H1 (cell line): ENCODE measurements at regions not wholly inside any gene's neighbourhood (a gene's known extent, or its start where the extent isn't known, plus 50 kb on each side); places are given as distances from the start of the nearest gene placed in this dataset.
A peak's percentile ranks its signal among the peaks of the same experiment; 100 is the strongest.

Experiments
- CTCF ChIA-PET: fragments of 300-600 bp; sonication (Branson Sonifier 250); formaldehyde crosslinking; loops from one replicate; lab custom pipeline; 2021; ENCODE audit not compliant: partially characterized antibody; lab: Charles Lee
- POLR2A ChIA-PET: fragments of 300-600 bp; sonication (Branson Sonifier 250); formaldehyde crosslinking; loops from one replicate; lab custom pipeline; 2021; ENCODE audit warnings: inconsistent platforms; ENCODE audit not compliant: partially characterized antibody; lab: Charles Lee
- DNase-seq, 2 experiments: peaks; one replicate each; pipeline versions ENCODE4 v3.0.0 to v3.0.0-alpha.2; 2010 to 2022; ENCODE audit warnings: low spot score in 2 of 2, low read depth in 1 of 2, mixed read lengths in 1 of 2
- FAIRE-seq: peaks from 2 replicates; lab custom pipeline; 2011; peaks lifted over from hg19 to GRCh38; lab: Jason Lieb, UNC
- H2AFZ ChIP-seq: 2 replicates; pipeline ENCODE4 v1.8.1; 2012; ENCODE audit warnings: low read length, inconsistent platforms
- H2AK5ac ChIP-seq: 2 replicates; pipeline ENCODE4 v1.6.1; 2013; ENCODE audit warnings: low read depth, low read length
- H2BK120ac ChIP-seq: replicated peaks from 2 replicates; pipeline ENCODE3; 2013; ENCODE audit warnings: low read depth, low read length, inconsistent platforms
- H2BK12ac ChIP-seq: 2 replicates; pipeline ENCODE4 v1.6.1; 2013; ENCODE audit warnings: low read depth, low read length
- H2BK15ac ChIP-seq: 2 replicates; pipeline ENCODE4 v1.6.1; 2013; ENCODE audit warnings: low read length
- H2BK20ac ChIP-seq: 2 replicates; pipeline ENCODE4 v1.6.1; 2013; ENCODE audit warnings: low read length
- H2BK5ac ChIP-seq: 2 replicates; pipeline ENCODE4 v1.6.1; 2013; ENCODE audit warnings: low read depth, low read length
- H3K14ac ChIP-seq: 2 replicates; pipeline ENCODE4 v1.6.1; 2013; ENCODE audit warnings: inconsistent platforms; ENCODE audit not compliant: insufficient read length
- H3K18ac ChIP-seq: 2 replicates; pipeline ENCODE4 v1.6.1; 2013; ENCODE audit warnings: low read length; ENCODE audit errors: extremely low read depth
- H3K23ac ChIP-seq: 2 replicates; pipeline ENCODE4 v1.6.1; 2013; ENCODE audit warnings: inconsistent platforms; ENCODE audit not compliant: insufficient read length
- H3K23me2 ChIP-seq: 2 replicates; pipeline ENCODE4 v1.6.1; 2013; ENCODE audit warnings: low read depth, low read length
- H3K27ac ChIP-seq: 2 replicates; pipeline ENCODE4 v1.6.1; 2011; ENCODE audit warnings: low read depth, low read length, inconsistent platforms
- H3K27me3 ChIP-seq, 4 experiments: replicated peaks in 1 of 4; 1 replicate in 1 of 4; 2 replicates in 3 of 4; pipeline versions ENCODE4 v1.6.1 to v1.8.1; 2011 to 2013; ENCODE audit warnings: low read length in 3 of 4, mild to moderate bottlenecking in 3 of 4, inconsistent platforms in 2 of 4, mixed read lengths in 2 of 4, moderate library complexity in 1 of 4; ENCODE audit not compliant: control insufficient read depth in 3 of 4, insufficient read depth in 3 of 4; ENCODE audit errors: extremely low read depth in 1 of 4
- H3K36me3 ChIP-seq, 4 experiments: 2 replicates each; pipeline versions ENCODE4 v1.6.1 to v1.8.1; 2011 to 2013; ENCODE audit warnings: mild to moderate bottlenecking in 4 of 4, low read length in 3 of 4, moderate library complexity in 2 of 4, control low read depth in 1 of 4, inconsistent platforms in 1 of 4; ENCODE audit not compliant: insufficient read depth in 4 of 4, control insufficient read depth in 2 of 4
- H3K4ac ChIP-seq: replicated peaks from 2 replicates; pipeline ENCODE3; 2013; ENCODE audit warnings: low read length, low read depth, mixed read lengths, inconsistent platforms; ENCODE audit not compliant: insufficient read length
- H3K4me1 ChIP-seq, 4 experiments: replicated peaks in 1 of 4; 1 replicate in 1 of 4; 2 replicates in 3 of 4; pipeline versions ENCODE4 v1.6.1 to v1.8.1; 2011 to 2013; ENCODE audit warnings: low read length in 3 of 4, inconsistent platforms in 2 of 4, mixed read lengths in 1 of 4; ENCODE audit not compliant: insufficient read depth in 4 of 4, control insufficient read depth in 3 of 4
- H3K4me2 ChIP-seq, 2 experiments: 2 replicates each; pipeline versions ENCODE4 v1.6.1 to v1.8.1; 2011 to 2013; ENCODE audit warnings: low read depth in 2 of 2, low read length in 2 of 2, control low read depth in 1 of 2, inconsistent platforms in 1 of 2, mild to moderate bottlenecking in 1 of 2; ENCODE audit not compliant: insufficient read depth in 1 of 2
- H3K4me3 ChIP-seq, 4 experiments: fragments of 200-600, 300-600 bp in 1 of 4; sonication (generic), shearing (Covaris generic), sonication (Bioruptor Twin) in 1 of 4; 2 replicates each; pipeline versions ENCODE4 v1.5.1 to v1.8.1; 2011 to 2016; ENCODE audit warnings: low read length in 4 of 4, low read depth in 3 of 4, control low read depth in 2 of 4, inconsistent platforms in 2 of 4, mild to moderate bottlenecking in 2 of 4, mixed read lengths in 1 of 4, moderate library complexity in 1 of 4; ENCODE audit not compliant: insufficient read depth in 2 of 4; ENCODE audit errors: extremely low read depth in 1 of 4
- H3K56ac ChIP-seq: replicated peaks from 2 replicates; pipeline ENCODE3; 2013; ENCODE audit warnings: low read depth, mild to moderate bottlenecking, mixed read lengths, low read length, inconsistent platforms; ENCODE audit not compliant: insufficient read length
- H3K79me1 ChIP-seq: 2 replicates; pipeline ENCODE4 v1.6.1; 2013; ENCODE audit warnings: low read depth, low read length, control low read depth
- H3K79me2 ChIP-seq, 2 experiments: 2 replicates each; pipeline versions ENCODE4 v1.6.1 to v1.8.1; 2012 to 2013; ENCODE audit warnings: low read length in 2 of 2, mild to moderate bottlenecking in 2 of 2, inconsistent platforms in 1 of 2; ENCODE audit not compliant: insufficient read depth in 2 of 2, control insufficient read depth in 1 of 2
- H3K9ac ChIP-seq, 4 experiments: replicated peaks in 1 of 4; 1 replicate in 1 of 4; 2 replicates in 3 of 4; pipeline versions ENCODE4 v1.6.1 to v1.8.1; 2011 to 2013; ENCODE audit warnings: low read depth in 3 of 4, low read length in 3 of 4, control low read depth in 2 of 4, mild to moderate bottlenecking in 2 of 4, moderate library complexity in 2 of 4, inconsistent platforms in 1 of 4; ENCODE audit errors: extremely low read depth in 1 of 4
- H3K9me3 ChIP-seq, 2 experiments: 2 replicates each; pipeline versions ENCODE4 v1.6.1 to v1.8.1; 2012 to 2013; ENCODE audit warnings: mild to moderate bottlenecking in 2 of 2, moderate library complexity in 2 of 2, control low read depth in 1 of 2, inconsistent platforms in 1 of 2, low read depth in 1 of 2, low read length in 1 of 2, mixed read lengths in 1 of 2; ENCODE audit not compliant: insufficient read depth in 2 of 2
- H4K20me1 ChIP-seq, 2 experiments: replicated peaks in 1 of 2; 2 replicates each; pipeline versions ENCODE3 to v1.8.1; 2011 to 2013; ENCODE audit warnings: inconsistent platforms in 2 of 2, low read length in 2 of 2, mild to moderate bottlenecking in 1 of 2; ENCODE audit not compliant: insufficient read depth in 2 of 2, control insufficient read depth in 1 of 2
- H4K5ac ChIP-seq: 2 replicates; pipeline ENCODE4 v1.6.1; 2013; ENCODE audit warnings: low read length, low read depth, mixed read lengths, inconsistent platforms; ENCODE audit not compliant: insufficient read length
- H4K8ac ChIP-seq: 2 replicates; pipeline ENCODE4 v1.8.0; 2013; ENCODE audit warnings: mild to moderate bottlenecking, moderate library complexity, low read length, inconsistent platforms; ENCODE audit not compliant: insufficient read depth; ENCODE audit errors: extremely low read depth
- H4K91ac ChIP-seq: replicated peaks from 2 replicates; pipeline ENCODE3; 2013; ENCODE audit warnings: low read length, mixed read lengths, inconsistent platforms; ENCODE audit not compliant: insufficient read length
- CEBPB ChIP-seq: IDR thresholded peaks from 2 replicates; pipeline ENCODE4 v1.6.1; 2012; ENCODE audit warnings: low read depth, low read length
- EP300 ChIP-seq, 2 experiments: IDR thresholded peaks; 1 replicate in 1 of 2; 2 replicates in 1 of 2; pipeline ENCODE4 v1.6.1; 2011 to 2012; ENCODE audit warnings: low read depth in 2 of 2, low read length in 2 of 2, mild to moderate bottlenecking in 2 of 2, borderline replicate concordance in 1 of 2, inconsistent platforms in 1 of 2, moderate library complexity in 1 of 2
- SIX5 ChIP-seq: IDR thresholded peaks from 2 replicates; pipeline ENCODE4 v1.6.1; 2011; ENCODE audit warnings: mild to moderate bottlenecking, low read depth, low read length
- WGBS, 2 experiments: shearing (Covaris generic) in 1 of 2; methylation state at CpG; one replicate each; pipeline versions ENCODE4 v1.1.6 to v1.1.7; 2013 to 2015; ENCODE audit warnings: low lambda C conversion rate in 2 of 2, mixed read lengths in 2 of 2, inconsistent platforms in 1 of 2, low coverage in 1 of 2, missing lambda C conversion rate in 1 of 2; ENCODE audit not compliant: insufficient replicate concordance in 2 of 2, insufficient coverage in 1 of 2, insufficient read length in 1 of 2; ENCODE audit errors: extremely low coverage in 1 of 2, missing lambda C conversion rate in 1 of 2; 5-methylcytosine and 5-hydroxymethylcytosine counted together

- Histone ChIP-seq H3K79me2 (no peaks in the 10 kb centered on the region), H2BK12ac (no peak overlapping the region), H3K14ac (no peak overlapping the region), H3K27ac (no peak overlapping the region), H3K18ac (no peak overlapping the region), H3K27me3 (no peaks in the 10 kb centered on the region), H2BK120ac (no peak overlapping the region)
- POLR2A ChIA-PET, result no interaction called here
- CTCF ChIA-PET, result no interaction called here
- TF ChIP-seq CEBPB (no peak), SIX5 (no peak), EP300 (IDR thresholded peaks at IDR 0.05; ENCODE audit: borderline replicate concordance in 1 of 2, low read depth in 2 of 2, low read length in 2 of 2) (no peak)
- TF ChIP-seq, all 59 proteins: peak for 0
- H2AFZ ChIP-seq, result peak overlapping the region; percentile 81; the same call in 1 of the 2 replicates
- H3K9me3 ChIP-seq, result no peaks in the 10 kb centered on the region
- no peak overlapping the region for H3K23ac ChIP-seq
- DNase-seq (no peak), FAIRE-seq (no peak)
- no peak overlapping the region for H3K4ac ChIP-seq
- H3K4me2 ChIP-seq, result no peak overlapping the region
- no peaks in the 10 kb centered on the region for H3K36me3 ChIP-seq
- H2BK15ac ChIP-seq, result no peak overlapping the region
- no peaks in the 10 kb centered on the region for H3K23me2 ChIP-seq
- no peaks in the 10 kb centered on the region for H4K20me1 ChIP-seq
- H4K5ac ChIP-seq, result no peak overlapping the region
- H2AK5ac ChIP-seq, result no peak overlapping the region
- H4K8ac ChIP-seq, result no peak overlapping the region
- no peak overlapping the region for H3K9ac ChIP-seq
- no peak overlapping the region for H4K91ac ChIP-seq
- peaks cover 0 to 4% (median 1%) of the 10 kb centered on the region in 4 experiments; a peak in 1 of 7 replicates for H3K4me1 ChIP-seq
- 90% methylated on average over 6 of the region's 6 CpGs; no CpG with 5 or more reads in 1 of the 2 experiments for WGBS, 2 experiments
- H3K56ac ChIP-seq, result no peak overlapping the region
- H3K79me1 ChIP-seq, result no peaks in the 10 kb centered on the region
- H3K4me3 ChIP-seq, result no peak overlapping the region
- no peak overlapping the region for H2BK5ac ChIP-seq
- no peak overlapping the region for H2BK20ac ChIP-seq
Observed at GRCh38 chr3:147518465-147518864, 109.3 kb downstream of the ZIC1 start.
